Heart left ventricle (tissue), 16 donors: ENCODE measurements at regions not wholly inside any gene's neighbourhood (a gene's known extent, or its start where the extent isn't known, plus 50 kb on each side); places are given as distances from the start of the nearest gene placed in this dataset.

ENCODE experiments used
- ATAC-seq, 4 donors: fragments of 200-7000 bp; cut with Tn5 transposase; one replicate each; pipeline ENCODE4 v1.9.1; 2020 to 2022; ENCODE audit warnings: moderate library complexity in 4 of 4, mild to moderate bottlenecking in 3 of 4, moderate number of reproducible peaks in 1 of 4
- DNase-seq, 5 donors: peaks; one replicate each; pipeline ENCODE4 v3.0.0-alpha.2; 2020
- H3K27ac ChIP-seq, 12 donors: fragments of 200-600 bp; sonication (generic) in 4 of 12; one replicate each; pipeline versions ENCODE4 v1.5.0 to v1.8.0; 2016 to 2022; ENCODE audit warnings: mild to moderate bottlenecking in 2 of 12
- H3K27me3 ChIP-seq, 9 donors: fragments of 200-600 bp; sonication (generic) in 2 of 9; one replicate each; pipeline versions ENCODE4 v1.5.1 to v1.8.0; 2016 to 2022; ENCODE audit warnings: mild to moderate bottlenecking in 3 of 9
- H3K36me3 ChIP-seq, 9 donors: fragments of 200-600 bp; sonication (generic) in 2 of 9; one replicate each; pipeline versions ENCODE4 v1.5.0 to v1.8.0; 2018 to 2022; ENCODE audit warnings: mild to moderate bottlenecking in 2 of 9
- H3K4me1 ChIP-seq, 12 donors: fragments of 200-600 bp; sonication (generic) in 4 of 12; one replicate each; pipeline versions ENCODE4 v1.5.0 to v1.8.0; 2016 to 2022; ENCODE audit warnings: mild to moderate bottlenecking in 3 of 12
- H3K4me3 ChIP-seq, 12 donors: fragments of 200-600 bp; sonication (generic) in 4 of 12; one replicate each; pipeline versions ENCODE4 v1.5.0 to v1.8.0; 2017 to 2022; ENCODE audit warnings: mild to moderate bottlenecking in 9 of 12, moderate library complexity in 4 of 12
- H3K9me3 ChIP-seq, 12 donors: fragments of 200-600 bp; sonication (generic) in 4 of 12; one replicate each; pipeline versions ENCODE4 v1.5.0 to v1.8.0; 2016 to 2022; ENCODE audit warnings: mild to moderate bottlenecking in 1 of 12
- POLR2A ChIP-seq, 2 donors: fragments of 450-650 bp; IDR thresholded peaks; one replicate each; pipeline ENCODE4 v1.6.1; 2017; ENCODE audit warnings: antibody characterized with exemption in 2 of 2, mild to moderate bottlenecking in 2 of 2, moderate library complexity in 2 of 2
- WGBS, 4 donors: extraction: QIAGEN DNeasy Blood & Tissue Kit in 2 of 4; methylation state at CpG; one replicate each; pipeline versions ENCODE4 v1.1.5 to v1.1.7; 2013 to 2018; 5-methylcytosine and 5-hydroxymethylcytosine counted together
- intact Hi-C, 10 donors: fragments of 100-400 bp; cut with DNase I; formaldehyde crosslinking; loops; one replicate each; pipeline versions ENCODE4 v1.11.1 to v1.14.2; 2022
- TF ChIP-seq, protein P1 (sequence below), 12 donors: fragments of 200-600 bp; sonication (generic) in 4 of 12; IDR thresholded peaks; one replicate each; pipeline versions ENCODE4 v1.5.0 to v1.8.0; 2018 to 2022; ENCODE audit warnings: antibody characterized with exemption in 12 of 12, mild to moderate bottlenecking in 5 of 12
- donor health status: ischemic (EF 13 %, LVEDD 7.1; RV severe dilation, severe dysfunction).
- donor health status: healthy with polysubstance abuse.
- donor health status: DM: no; HTN: yes; CAD: no.
- donor health status: DM: no; HTN: no; CAD: no.
- donor health status: ischemic (EF 25% LVEDD 6.9; RV normal size, moderate dysfunction).
- donor health status: ischemic (EF 25% LVEDD 5.7; RV mildly dilated, moderate dysfunction).
- donor health status: healthy.
- donor health status: DM: yes; HTN: yes; CAD: no.
- donor health status: ischemic (EF 35%, LVEDD 5.7; RV mildly dilated, moderate dysfunction).
- donor health status: nonischemic (EF 11% LVEDD 7.7; RV severe dilation, severe dysfunction).
- donor health status: DM: yes; HTN: yes; CAD: no.
- donor health status: PGD.
- donor health status: ischemic (EF 29% LVEDD 5.4; RV normal size, mild dysfunction).
- donor health status: nonischemic (EF 23%, LVEDD 6.1; RV moderate dilation, normal function).

DNA sequence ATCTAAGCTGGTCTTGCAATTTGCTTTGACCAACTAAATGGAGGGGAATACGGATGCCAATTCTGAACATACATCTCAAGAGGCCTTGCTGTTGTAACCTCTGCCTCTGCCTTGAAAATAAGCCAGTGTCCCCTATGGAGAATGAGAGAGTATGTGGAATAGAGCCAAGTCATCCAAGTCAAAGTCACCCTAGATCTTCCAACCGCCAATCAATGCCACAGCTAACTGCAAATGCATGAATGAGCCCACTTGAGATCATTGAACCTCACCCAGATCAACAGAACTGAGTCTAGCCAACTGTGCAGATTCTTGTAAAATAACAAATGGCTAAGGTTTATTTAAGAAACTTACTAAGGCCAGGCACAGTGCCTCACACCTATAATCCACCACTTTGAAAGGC lies 139.8 kb upstream of the TANK start:
- WGBS, 4 donors, result 91 to 98% (median 97%) methylated on average over 2 of the region's 2 CpGs
- Histone ChIP-seq H3K4me1 (peaks cover 0 to 9% (median 3%) of the 10 kb centered on the region in 12 donors), H3K9me3 (peaks cover 0 to 5% (median 0%) of the 10 kb centered on the region in 12 donors), H3K27me3 (no peaks in the 10 kb centered on the region), H3K27ac (no peak overlapping the region), H3K4me3 (no peak overlapping the region), H3K36me3 (no peaks in the 10 kb centered on the region)
- TF ChIP-seq, protein P1, sequence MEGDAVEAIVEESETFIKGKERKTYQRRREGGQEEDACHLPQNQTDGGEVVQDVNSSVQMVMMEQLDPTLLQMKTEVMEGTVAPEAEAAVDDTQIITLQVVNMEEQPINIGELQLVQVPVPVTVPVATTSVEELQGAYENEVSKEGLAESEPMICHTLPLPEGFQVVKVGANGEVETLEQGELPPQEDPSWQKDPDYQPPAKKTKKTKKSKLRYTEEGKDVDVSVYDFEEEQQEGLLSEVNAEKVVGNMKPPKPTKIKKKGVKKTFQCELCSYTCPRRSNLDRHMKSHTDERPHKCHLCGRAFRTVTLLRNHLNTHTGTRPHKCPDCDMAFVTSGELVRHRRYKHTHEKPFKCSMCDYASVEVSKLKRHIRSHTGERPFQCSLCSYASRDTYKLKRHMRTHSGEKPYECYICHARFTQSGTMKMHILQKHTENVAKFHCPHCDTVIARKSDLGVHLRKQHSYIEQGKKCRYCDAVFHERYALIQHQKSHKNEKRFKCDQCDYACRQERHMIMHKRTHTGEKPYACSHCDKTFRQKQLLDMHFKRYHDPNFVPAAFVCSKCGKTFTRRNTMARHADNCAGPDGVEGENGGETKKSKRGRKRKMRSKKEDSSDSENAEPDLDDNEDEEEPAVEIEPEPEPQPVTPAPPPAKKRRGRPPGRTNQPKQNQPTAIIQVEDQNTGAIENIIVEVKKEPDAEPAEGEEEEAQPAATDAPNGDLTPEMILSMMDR (IDR thresholded peaks at IDR 0.05), result no peak
- TF ChIP-seq POLR2A (IDR thresholded peaks at IDR 0.05), result no peak
- no peak for DNase-seq
- ATAC-seq, result no peak
- intact Hi-C loops, result no loop called here

DNA sequence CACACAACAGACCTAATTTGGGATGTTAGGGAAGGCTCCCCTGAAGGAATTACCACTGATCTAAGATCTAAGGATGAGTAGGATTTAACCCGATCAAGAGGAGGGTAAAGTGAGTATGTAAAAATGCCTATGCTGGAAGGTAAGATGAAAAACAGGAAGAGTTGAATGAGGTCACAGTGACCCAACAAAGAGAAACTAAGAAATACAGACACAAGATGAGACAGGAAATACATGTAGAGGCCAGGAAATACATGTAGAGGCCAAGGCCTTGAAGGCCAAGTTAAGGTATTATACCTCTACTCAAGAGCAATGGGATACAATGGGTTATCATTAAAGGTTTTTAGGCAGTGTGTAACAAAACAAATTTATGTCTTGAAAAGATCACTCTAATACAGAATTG lies 131.6 kb upstream of the TANK start:
- H3K36me3 ChIP-seq, result no peaks in the 10 kb centered on the region
- H3K4me3 ChIP-seq, result no peak overlapping the region
- H3K27ac ChIP-seq, result no peak overlapping the region
- intact Hi-C loops, result no loop called here
- H3K4me1 ChIP-seq, result no peaks in the 10 kb centered on the region
- no peak for DNase-seq
- H3K27me3 ChIP-seq, result no peaks in the 10 kb centered on the region
- no peak for ATAC-seq
- TF ChIP-seq POLR2A (IDR thresholded peaks at IDR 0.05), result no peak
- TF ChIP-seq, protein P1 (IDR thresholded peaks at IDR 0.05), result no peak
- no peaks in the 10 kb centered on the region for H3K9me3 ChIP-seq
- 89 to 97% (median 92%) methylated on average over 1 of the region's 1 CpG for WGBS, 4 donors

DNA sequence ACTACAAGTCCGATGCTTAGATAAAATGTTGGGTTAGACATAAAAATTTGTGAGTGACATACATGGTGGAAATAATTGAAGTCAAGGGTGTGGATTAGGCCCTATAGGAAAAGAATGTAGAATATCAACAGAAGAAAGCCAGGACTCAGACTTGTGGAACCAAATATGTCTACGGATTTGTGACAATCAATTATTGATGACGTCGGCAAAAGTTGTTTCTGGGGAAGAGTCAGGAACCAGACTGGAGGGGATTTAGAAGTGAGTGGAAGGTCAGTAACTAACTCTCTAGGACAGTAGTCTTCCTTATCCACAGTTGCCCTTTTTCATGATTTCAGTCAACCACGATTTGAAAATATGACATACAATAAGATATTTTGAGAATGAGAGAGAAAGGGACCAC lies 130.9 kb upstream of the TANK start:
- DNase-seq, result no peak
- no peak overlapping the region for H3K27ac ChIP-seq
- no peaks in the 10 kb centered on the region for H3K4me1 ChIP-seq
- intact Hi-C loops, result no loop called here
- ATAC-seq, result no peak
- no peaks in the 10 kb centered on the region for H3K36me3 ChIP-seq
- no peaks in the 10 kb centered on the region for H3K27me3 ChIP-seq
- H3K4me3 ChIP-seq, result no peak overlapping the region
- H3K9me3 ChIP-seq, result no peaks in the 10 kb centered on the region
- WGBS, 4 donors, result 87 to 91% (median 91%) methylated on average over 5 of the region's 5 CpGs
- TF ChIP-seq, protein P1 (IDR thresholded peaks at IDR 0.05), result no peak
- no peak for TF ChIP-seq POLR2A (IDR thresholded peaks at IDR 0.05)

DNA sequence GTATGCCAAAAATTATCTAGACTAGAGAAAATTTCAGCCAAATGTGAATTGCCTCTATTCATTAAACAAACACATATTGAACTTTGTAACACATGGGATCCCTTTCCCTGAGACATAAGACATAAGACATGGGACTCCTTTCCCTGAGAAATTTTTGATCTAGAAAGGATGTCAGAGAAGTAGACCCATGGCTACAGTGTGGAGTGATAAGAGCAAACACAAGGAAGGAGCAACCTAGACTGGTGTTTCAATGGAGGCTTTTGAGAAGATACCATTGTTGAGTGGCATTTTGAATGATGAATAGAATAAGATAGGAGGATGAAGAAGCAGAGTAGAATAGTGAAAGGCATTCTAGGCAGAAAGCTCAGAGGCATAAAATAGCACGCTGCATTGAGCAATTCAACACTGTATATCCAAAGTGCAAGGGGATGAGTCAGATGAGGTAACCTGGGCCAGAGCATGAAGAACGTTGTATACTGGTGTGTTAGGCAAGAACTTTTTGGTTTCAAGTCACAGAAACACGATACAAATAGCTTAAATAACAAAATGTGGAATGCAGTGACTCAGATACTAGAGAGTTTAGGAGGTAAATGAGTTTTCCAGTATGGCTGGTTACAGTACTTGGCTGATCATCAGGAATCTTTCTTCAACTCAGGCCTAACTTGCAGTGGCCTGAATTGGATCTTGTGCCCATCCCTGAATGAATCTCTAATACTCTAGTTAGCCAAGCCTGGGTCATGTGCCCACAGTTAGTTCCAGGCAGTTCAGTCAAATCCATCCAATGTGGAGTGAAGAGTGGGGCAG lies 129.8 kb upstream of the TANK start:
- ATAC-seq, result peak in 1 of 4 donors; percentile 72
- H3K4me1 ChIP-seq, result no peaks in the 10 kb centered on the region
- 75 to 89% (median 83%) methylated on average over 3 of the region's 3 CpGs for WGBS, 4 donors
- no peaks in the 10 kb centered on the region for H3K27me3 ChIP-seq
- H3K4me3 ChIP-seq, result no peak overlapping the region
- DNase-seq, result no peak
- no peak overlapping the region for H3K27ac ChIP-seq
- intact Hi-C loops, result no loop called here
- no peak for TF ChIP-seq POLR2A (IDR thresholded peaks at IDR 0.05)
- TF ChIP-seq, protein P1 (IDR thresholded peaks at IDR 0.05), result no peak
- peaks cover 0 to 4% (median 0%) of the 10 kb centered on the region in 12 donors for H3K9me3 ChIP-seq
- no peaks in the 10 kb centered on the region for H3K36me3 ChIP-seq
